Testis (tissue), 2 donors: ENCODE measurements at regions not wholly inside any gene's neighbourhood (a gene's known extent, or its start where the extent isn't known, plus 50 kb on each side); places are given as distances from the start of the nearest gene placed in this dataset.
"Not testable (repeated sequence)": the region's sequence is repeated elsewhere in the genome, so short reads cannot be mapped to it uniquely, and the experiment has no call there.

ENCODE experiments used
- CTCF ChIP-seq, 3 experiments: fragments of 450-650 bp in 2 of 3; fragments of 200-600 bp in 1 of 3; sonication (generic) in 1 of 3; IDR thresholded peaks; one replicate each; pipeline ENCODE4 v1.5.1; 2016 to 2019; ENCODE audit warnings: antibody characterized with exemption in 3 of 3, mild to moderate bottlenecking in 2 of 3, moderate library complexity in 1 of 3
- POLR2A ChIP-seq: fragments of 450-650 bp; IDR thresholded peaks from one replicate; pipeline ENCODE4 v1.6.1; 2017; ENCODE audit warnings: antibody characterized with exemption, mild to moderate bottlenecking, moderate library complexity

- TF ChIP-seq CTCF (IDR thresholded peaks at IDR 0.05); POLR2A: not testable (repeated sequence)
Measured at GRCh38 chr10:65285726-65286125, 1640.1 kb upstream of the LRRTM3 start.
